ENCODE measurements at regions not wholly inside any gene's neighbourhood (a gene's known extent, or its start where the extent isn't known, plus 50 kb on each side); places are given as distances from the start of the nearest gene placed in this dataset.

DNA sequence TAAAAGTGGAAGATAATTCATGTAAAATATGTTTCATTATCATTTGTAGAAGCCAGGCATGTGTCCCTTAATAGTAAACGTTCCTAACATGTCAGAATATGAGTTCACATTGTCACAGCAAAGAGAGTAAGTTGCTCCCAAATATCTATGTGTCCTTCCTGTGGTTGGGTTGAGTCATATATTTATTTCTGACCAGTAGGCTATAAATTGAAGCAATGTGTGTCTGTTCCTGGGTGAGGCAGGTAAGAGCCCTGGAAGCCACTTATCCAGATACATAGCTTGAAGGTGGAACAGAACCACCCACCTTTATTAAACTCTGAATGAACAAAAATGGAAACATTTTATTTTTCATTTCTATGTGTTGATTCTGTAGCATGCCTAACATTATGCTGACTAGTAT lies 2251.6 kb downstream of the NCAM2 start:
- ChIA-PET POLR2A (ENCODE audit: low non-redundant PET) (no interaction called here), CTCF (no interaction called here)
- H3K27ac ChIP-seq = no peak overlapping the region
- TF ChIP-seq, protein P1, sequence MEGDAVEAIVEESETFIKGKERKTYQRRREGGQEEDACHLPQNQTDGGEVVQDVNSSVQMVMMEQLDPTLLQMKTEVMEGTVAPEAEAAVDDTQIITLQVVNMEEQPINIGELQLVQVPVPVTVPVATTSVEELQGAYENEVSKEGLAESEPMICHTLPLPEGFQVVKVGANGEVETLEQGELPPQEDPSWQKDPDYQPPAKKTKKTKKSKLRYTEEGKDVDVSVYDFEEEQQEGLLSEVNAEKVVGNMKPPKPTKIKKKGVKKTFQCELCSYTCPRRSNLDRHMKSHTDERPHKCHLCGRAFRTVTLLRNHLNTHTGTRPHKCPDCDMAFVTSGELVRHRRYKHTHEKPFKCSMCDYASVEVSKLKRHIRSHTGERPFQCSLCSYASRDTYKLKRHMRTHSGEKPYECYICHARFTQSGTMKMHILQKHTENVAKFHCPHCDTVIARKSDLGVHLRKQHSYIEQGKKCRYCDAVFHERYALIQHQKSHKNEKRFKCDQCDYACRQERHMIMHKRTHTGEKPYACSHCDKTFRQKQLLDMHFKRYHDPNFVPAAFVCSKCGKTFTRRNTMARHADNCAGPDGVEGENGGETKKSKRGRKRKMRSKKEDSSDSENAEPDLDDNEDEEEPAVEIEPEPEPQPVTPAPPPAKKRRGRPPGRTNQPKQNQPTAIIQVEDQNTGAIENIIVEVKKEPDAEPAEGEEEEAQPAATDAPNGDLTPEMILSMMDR (conservative IDR thresholded peaks at IDR 0.05; ENCODE audit: low read depth) = no peak
- no peak for DNase-seq (ENCODE audit: low spot score)

DNA sequence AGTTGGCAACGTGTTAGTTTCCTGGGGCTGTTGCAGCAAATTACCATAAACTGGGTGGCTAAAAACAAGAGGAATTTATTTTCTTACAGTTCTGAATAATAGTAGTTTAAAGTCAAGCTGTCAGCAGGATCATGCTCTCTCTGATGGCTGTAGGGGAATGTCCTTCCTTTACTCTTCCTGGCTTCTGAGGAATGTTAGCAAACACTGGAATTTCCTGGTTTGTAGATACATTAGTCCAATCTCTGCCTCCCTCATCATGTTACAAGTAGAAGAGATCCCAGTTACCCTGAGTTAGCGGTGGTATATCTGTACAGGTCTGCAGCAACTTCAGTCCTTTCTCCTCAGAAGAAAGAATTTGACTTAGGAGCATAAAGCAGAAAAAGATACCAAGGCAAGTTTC lies 2249.1 kb downstream of the NCAM2 start:
- no peak overlapping the region for H3K27ac ChIP-seq
- TF ChIP-seq, protein P1 (conservative IDR thresholded peaks at IDR 0.05; ENCODE audit: low read depth) = no peak
- POLR2A ChIA-PET (ENCODE audit: low non-redundant PET) = no interaction called here
- CTCF ChIA-PET = no interaction called here
- DNase-seq (ENCODE audit: low spot score) = no peak

DNA sequence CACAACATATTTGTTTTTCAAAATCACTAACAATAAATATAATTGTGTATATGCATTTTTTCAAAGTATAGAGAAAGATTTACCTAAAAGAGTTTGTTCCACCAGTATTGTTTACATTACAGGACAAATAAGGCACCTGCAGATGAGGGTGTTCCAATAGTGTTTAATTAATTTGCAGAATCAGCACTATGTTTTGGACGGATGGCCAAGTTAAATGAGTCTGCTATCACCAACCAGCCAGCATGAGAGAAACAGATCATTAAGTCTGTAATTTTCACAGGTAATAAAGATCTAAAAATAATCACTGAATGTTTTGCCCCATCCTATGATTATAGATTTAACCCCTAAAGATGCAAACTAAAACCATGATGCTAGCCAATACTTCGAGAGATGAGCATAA lies 2247.0 kb downstream of the NCAM2 start:
- TF ChIP-seq, protein P1 (conservative IDR thresholded peaks at IDR 0.05; ENCODE audit: low read depth) = no peak
- POLR2A ChIA-PET (ENCODE audit: low non-redundant PET) = no interaction called here
- DNase-seq (ENCODE audit: low spot score) = no peak
- H3K27ac ChIP-seq = no peak overlapping the region
- CTCF ChIA-PET = no interaction called here

DNA sequence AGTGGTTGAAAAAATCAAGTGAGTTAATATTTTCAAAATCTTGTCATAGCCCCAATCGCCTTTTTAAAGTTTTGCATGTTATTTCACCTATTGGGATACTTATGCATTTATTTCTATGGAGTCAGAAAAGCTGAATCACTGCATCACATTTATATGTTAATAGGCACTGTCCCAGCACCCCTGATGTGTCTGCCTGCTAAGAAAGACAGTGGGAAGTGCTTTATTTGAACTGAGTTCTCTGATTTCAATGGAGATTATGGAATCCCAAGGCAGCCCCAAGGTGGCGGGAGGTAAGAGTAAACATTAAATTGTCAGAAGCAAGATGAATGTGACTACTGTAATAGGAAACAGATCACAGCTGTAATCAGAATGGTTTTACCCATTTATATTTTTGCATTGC lies 2225.7 kb downstream of the NCAM2 start:
- TF ChIP-seq, protein P1 (conservative IDR thresholded peaks at IDR 0.05; ENCODE audit: low read depth) = no peak
- CTCF ChIA-PET = no interaction called here
- no peak for DNase-seq (ENCODE audit: low spot score)
- POLR2A ChIA-PET (ENCODE audit: low non-redundant PET) = no interaction called here
- H3K27ac ChIP-seq = no peak overlapping the region

DNA sequence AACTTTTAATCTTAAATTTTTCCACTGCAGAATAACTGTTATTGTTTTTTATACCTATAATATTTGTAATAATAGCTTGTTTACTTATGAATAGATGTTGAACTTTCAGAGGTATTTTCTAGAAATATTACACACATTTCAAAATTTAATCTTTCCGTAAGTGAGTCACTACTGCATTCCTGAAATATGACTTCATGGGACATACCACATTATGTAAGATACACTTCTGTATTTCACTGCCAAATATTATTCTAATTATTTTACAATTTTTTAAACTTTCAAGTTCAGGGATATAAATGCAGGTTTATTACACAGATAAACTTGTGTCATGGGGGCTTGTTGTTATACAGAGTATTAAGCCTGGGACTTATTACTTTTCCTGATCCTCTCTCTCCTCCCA lies 2220.5 kb downstream of the NCAM2 start:
- ChIA-PET POLR2A (ENCODE audit: low non-redundant PET) (no interaction called here), CTCF (no interaction called here)
- H3K27ac ChIP-seq = no peak overlapping the region
- DNase-seq (ENCODE audit: low spot score) = peak; percentile 3
- TF ChIP-seq, protein P1 (conservative IDR thresholded peaks at IDR 0.05; ENCODE audit: low read depth) = no peak

DNA sequence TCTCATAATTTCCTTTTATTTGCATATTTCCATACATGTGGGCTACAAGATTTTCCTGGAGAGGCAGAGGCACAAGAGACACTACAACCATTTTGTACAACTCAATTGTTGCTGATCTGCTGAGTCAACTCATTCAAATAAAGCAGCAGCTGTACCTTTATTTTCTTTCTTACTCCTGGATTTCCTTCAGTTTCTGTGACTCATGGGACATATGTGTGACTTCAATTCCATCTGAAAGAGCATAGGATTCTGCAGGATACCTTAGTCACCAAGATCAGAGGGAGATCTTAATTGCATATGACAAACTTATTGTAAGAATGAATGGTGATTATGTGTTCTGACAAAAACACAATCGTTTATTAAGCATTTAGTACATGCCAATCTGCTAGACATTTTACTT lies 2219.4 kb downstream of the NCAM2 start:
- ChIA-PET POLR2A (ENCODE audit: low non-redundant PET) (no interaction called here), CTCF (no interaction called here)
- TF ChIP-seq, protein P1 (conservative IDR thresholded peaks at IDR 0.05; ENCODE audit: low read depth) = no peak
- no peak overlapping the region for H3K27ac ChIP-seq
- no peak for DNase-seq (ENCODE audit: low spot score)

DNA sequence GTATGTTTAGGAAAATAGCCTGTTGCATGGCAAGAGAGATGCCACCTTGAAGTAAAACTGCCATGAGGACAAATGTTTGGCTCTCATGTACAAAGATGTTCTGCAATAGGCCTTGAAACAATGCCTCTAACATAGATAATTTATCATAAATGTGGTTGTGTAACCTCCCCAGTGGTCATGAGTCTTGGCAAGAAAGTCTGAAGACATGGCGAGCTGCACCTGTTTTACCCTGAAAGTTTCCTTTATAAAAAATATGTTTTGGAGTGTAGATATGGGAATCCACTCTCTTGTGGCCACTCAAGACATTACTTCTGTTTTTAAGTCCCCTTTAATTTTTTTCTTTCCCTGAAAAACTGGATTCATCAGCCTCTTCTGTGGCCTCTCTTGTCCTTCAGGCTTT lies 2217.1 kb downstream of the NCAM2 start:
- TF ChIP-seq, protein P1 (conservative IDR thresholded peaks at IDR 0.05; ENCODE audit: low read depth) = no peak
- no peak for DNase-seq (ENCODE audit: low spot score)
- ChIA-PET POLR2A (ENCODE audit: low non-redundant PET) (no interaction called here), CTCF (no interaction called here)
- no peak overlapping the region for H3K27ac ChIP-seq

Data from RWPE1 (cell line).